GM18517 (cell line): ENCODE measurements at regions not wholly inside any gene's neighbourhood (a gene's known extent, or its start where the extent isn't known, plus 50 kb on each side); places are given as distances from the start of the nearest gene placed in this dataset.
"Not testable (repeated sequence)": the region's sequence is repeated elsewhere in the genome, so short reads cannot be mapped to it uniquely, and the experiment has no call there.

ENCODE experiments used
- ATAC-seq: cut with Tn5 transposase; IDR thresholded peaks from one replicate; pipeline ENCODE4 v1.9.1; 2021; ENCODE audit warnings: mild to moderate bottlenecking, moderate library complexity; ENCODE audit not compliant: unreplicated experiment

DNA sequence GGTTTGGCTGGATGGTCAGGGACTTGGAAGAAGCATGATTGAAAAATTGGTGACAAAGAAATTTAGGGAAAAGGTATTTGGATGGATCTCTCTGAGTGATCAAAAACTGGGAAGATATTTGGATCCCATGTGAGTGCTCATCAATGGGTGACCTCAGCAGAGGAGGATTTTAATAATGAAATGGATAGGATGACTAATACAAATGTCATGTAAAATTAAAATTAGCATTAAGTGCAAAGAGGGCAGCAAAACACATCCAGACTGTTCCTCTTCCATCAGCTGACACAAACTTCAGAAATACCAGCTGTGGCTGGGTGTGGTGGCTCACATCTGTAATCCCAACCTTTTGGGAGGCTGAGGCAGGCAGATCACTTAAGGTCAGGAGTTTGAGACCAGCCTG is 151.7 kb downstream of the THBS2 start:
- ATAC-seq: no peak

- no peak for ATAC-seq
Measured at GRCh38 chr6:169101036-169101805, 152.4 kb downstream of the THBS2 start.

DNA sequence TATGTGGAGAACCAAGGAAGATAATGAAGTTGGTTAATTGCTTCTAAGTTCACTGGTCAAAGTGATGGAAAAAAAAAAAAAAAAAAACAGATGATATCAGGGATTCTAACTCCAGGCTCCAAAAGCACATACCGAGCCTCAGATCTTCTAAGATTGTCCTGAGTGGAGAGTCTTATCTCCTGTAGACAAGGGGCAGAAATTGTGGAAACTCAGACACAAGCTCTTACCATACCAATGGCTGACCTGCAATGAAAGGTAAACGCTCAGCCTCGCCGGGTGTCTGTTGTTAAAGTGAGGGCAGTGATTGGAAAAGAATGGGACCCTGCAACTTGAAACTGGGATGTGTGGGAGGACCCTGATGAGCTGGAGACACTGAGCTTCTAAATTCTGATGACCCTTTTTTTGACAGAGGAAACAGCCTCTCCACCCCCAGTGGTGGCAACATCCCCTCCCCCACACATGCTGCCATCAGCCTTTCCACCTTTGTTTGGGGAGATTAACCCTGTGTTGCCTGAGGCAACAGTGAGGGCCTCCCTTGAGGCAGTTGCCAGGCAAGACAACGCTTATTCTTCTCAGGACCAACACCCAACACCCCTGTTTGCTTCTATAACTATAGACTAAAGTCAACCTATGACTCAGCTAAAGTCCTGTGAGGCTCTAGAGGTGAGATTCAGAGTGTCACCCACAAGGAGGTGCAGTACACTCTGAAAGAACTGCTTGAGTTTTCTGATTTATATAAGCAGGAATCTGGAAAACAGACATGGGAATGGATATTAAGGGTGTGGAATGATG is 154.0 kb downstream of the THBS2 start:
- ATAC-seq: no peak

- ATAC-seq: not testable (repeated sequence)
Measured at GRCh38 chr6:169098651-169099050, 155.0 kb downstream of the THBS2 start.

- ATAC-seq: no peak
Measured at GRCh38 chr6:169098116-169098515, 155.5 kb downstream of the THBS2 start.

DNA sequence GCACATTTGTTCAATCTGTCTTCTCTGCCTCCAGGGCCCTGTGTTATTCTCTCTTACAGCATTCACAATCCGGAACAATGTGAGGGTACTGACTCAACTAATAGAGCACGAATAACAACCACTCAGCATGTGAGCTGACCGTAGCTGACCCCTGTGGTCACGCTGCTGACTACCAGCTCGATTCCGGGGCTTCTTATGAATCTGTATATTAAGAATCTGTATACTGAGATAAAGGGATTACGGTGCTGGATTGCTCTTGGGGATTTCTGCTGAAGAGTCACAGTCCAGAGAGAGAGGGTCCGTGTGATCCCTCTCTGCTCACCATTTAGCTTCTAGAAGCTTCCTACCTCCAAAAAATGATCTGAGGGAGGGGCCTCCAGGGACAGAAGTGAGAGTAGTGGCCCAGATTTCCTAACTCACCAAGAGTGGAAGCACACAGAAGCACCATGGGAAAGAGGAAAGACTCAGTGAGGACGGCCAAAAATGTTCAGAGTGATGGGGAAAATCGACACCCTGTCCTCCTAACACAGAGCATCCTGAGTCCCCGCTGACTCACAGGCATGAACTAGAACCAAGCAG is 156.2 kb downstream of the THBS2 start:
- ATAC-seq: no peak

DNA sequence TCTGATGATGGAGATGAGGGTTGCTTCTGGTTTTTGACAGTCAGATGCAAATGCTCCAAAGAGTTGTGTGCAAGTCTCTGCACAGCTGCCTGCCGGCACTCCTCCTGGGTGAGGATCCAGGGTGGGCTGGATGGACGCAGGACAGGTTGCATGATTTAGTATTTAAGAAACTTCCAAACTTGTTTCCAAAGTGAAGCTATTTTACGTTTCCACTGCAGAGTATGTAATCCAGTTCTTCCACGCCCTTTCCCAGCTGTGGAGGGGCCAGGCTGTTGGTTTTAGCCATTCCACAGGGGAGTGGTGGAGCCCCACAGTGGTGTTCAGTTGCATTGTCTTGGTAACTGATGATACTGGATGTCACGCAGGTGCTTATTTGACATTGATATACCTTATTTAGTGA is 157.3 kb downstream of the THBS2 start:
- no peak for ATAC-seq

- ATAC-seq: no peak
Measured at GRCh38 chr6:169095153-169095552, 158.5 kb downstream of the THBS2 start.

GRCh38 chr6:169094552-169094950 is 159.1 kb downstream of the THBS2 start:
- no peak for ATAC-seq

DNA sequence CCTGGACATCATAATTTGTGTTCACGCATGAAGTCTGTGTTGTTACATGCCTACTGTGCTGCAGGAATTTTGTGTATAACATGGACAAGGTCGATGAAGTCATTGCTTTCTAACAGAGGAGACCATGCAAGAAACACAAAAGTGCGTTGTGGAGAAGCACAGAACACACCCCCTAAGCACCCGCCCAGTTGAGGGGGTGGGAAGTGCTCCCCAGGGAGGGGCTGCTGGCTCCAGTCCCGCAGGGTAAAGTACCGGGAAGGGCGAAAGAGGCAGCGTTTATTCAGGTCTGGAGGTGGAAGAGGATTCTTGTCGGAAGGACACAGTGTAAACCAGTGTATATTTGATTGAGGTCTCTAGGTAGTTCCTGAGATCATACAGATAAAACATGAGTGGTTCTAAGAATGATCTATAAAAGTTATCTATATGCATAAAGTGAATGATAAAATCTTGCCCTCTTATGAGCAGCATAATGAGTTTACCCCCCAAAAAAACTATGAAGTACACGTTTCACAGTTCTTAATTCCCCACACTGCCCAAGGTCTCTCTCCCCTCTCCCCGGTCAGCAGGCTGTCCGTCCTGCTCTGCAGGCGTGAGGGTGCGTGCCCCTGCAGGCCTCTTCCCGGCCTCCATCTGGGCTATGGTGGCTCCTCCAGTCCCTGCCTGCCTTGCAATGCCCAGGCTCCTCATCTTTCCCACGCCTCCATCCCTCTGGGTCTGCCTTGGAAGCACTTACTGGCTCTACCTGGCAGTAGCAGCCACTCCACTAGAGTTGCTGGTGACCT is 159.7 kb downstream of the THBS2 start:
- ATAC-seq: no peak

DNA sequence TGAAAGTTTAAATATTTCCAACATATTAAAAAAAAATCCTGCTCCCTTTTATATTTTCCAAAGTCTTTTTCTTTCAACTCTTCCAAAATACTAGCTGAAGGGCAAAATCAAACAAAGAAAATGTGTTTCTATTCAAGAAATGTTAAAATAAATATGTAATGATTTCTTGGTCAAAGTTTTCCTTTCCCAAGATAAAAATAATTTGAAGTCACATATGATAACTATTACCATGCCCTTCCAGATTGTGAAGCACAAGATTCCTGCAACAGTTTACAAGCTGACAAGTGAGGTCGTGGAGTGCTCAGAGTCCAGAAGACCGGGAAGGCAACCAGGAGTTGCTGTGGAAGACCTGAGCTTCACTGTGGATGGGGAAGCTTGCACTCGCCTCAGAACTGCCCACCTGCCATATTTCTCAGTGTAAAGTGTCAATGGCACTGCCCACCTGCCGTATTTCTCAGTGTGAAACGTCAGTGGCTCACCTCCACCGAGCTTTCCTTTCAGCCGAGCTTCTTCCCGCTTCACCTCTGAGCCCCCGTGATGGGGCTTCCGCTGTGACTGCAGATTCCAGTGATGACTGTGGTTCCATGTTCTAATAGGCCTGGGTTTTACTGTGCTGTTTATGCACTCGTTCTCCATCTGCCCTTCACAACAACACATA is 160.5 kb downstream of the THBS2 start:
- no peak for ATAC-seq

DNA sequence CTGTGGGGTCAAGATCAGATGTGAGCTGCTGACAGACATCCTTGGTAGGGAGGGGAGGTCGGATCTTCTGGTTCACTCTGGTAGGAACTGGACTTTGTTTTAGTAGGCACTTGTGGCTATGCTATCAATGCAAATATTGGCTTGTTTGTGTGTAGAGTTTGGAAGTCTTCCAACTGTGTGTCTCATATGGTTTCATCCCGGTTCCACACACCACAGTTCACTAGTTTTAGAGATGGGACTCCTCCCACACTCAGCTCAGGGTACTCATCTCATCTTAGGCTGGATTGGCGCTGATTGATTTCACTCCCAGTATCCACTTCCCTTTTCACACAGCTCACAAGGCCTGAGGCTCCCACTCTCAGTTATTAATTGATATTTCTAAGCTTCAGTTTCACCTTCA is 161.3 kb downstream of the THBS2 start:
- ATAC-seq: no peak

GRCh38 chr6:169090514-169091127 is 163.0 kb downstream of the THBS2 start:
- ATAC-seq: not testable (repeated sequence)

GRCh38 chr6:169088762-169089161 is 164.9 kb downstream of the THBS2 start:
- ATAC-seq: no peak

DNA sequence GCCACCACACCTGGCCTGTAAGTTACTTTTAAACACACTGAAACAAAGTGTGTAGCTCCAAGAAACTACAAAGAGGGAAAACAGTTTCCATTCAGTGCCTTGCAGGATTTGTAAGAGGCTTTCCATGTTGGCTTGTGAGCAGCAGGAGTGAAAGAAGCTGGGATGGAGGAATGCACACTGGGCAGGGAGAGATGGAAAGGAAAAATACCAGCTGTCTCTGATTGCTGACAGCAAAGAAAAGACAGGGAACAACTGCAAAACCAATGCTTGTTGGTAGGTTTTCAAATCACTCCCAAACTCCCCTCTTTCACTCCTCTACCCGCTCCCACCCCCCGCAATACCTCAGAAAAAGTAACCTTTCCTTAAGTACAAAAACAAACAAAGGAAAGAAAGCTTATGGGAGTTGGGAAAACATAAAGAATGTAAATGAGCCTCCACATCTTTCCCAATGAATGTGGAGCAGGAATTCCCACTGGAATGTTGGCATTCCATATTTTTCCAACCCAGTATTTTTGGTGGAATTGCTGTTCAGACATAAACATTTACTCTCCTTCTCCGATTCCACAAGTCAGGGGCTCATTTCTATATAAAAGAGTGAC is 166.1 kb downstream of the THBS2 start:
- ATAC-seq: no peak

GRCh38 chr6:169086616-169087015 is 167.0 kb downstream of the THBS2 start:
- not testable (repeated sequence) for ATAC-seq

- ATAC-seq: no peak
Measured at GRCh38 chr6:169086020-169086419, 167.6 kb downstream of the THBS2 start.

DNA sequence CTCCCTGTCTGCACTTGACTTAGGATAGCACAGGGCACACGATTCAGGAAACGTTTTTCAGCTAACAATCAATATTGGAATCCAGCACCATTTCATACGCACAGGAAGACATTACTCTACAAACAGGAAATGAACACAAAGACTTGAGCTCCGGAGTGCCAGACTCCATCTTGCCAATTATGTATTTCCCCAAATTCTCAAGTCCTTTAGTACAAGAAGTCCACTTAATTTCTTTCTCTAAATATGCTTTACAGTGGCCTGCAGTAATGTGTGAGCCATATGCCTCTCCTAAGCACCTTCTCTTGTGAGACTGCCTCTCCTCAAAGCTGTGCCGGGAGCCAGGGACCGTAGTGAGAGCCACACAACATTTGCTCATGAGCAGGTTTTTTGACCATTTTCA is 168.2 kb downstream of the THBS2 start:
- ATAC-seq: no peak

- not testable (repeated sequence) for ATAC-seq
Measured at GRCh38 chr6:169084557-169084956, 169.1 kb downstream of the THBS2 start.

- ATAC-seq: no peak
Measured at GRCh38 chr6:169084067-169084466, 169.6 kb downstream of the THBS2 start.
